GM12892 (cell line): ENCODE measurements at regions not wholly inside any gene's neighbourhood (a gene's known extent, or its start where the extent isn't known, plus 50 kb on each side); places are given as distances from the start of the nearest gene placed in this dataset.

ENCODE experiments used
- DNase-seq: peaks from one replicate; pipeline ENCODE4 v3.0.0; 2011; ENCODE audit not compliant: insufficient read length
- FAIRE-seq: peaks from 2 replicates; lab custom pipeline; 2011; peaks lifted over from hg19 to GRCh38; lab: Jason Lieb, UNC
- POLR2A ChIP-seq: IDR thresholded peaks from 2 replicates; pipeline ENCODE4 v1.6.1; 2011; ENCODE audit warnings: low read depth, low read length, control low read depth
- POLR2AphosphoS5 ChIP-seq: IDR thresholded peaks from 2 replicates; pipeline ENCODE4 v1.6.1; 2011; ENCODE audit warnings: low read depth, low read length, control low read depth
- TAF1 ChIP-seq: IDR thresholded peaks from 2 replicates; pipeline ENCODE4 v1.6.1; 2011; ENCODE audit warnings: low read depth, mild to moderate bottlenecking, control low read depth, low read length, borderline replicate concordance

DNA sequence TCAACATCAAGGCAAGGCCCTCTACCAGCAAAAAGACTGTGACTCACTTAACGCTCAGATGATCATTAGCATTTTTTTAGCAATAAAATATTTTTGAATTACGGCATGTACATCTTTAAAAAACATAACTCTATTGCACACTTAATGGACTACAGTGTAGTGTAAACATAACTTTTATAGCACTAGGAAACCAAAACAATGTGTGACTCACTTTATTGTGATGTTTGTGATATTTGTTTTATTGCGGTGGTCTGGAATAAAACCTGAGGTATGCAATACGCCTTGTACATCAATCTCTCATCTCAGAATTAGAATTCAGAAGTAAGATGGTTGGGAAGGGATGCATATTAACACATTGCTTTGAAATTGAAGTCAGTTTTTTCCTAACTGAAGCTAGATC is 106.9 kb upstream of the PTCH1 start:
- TF ChIP-seq TAF1 = no peak
- TF ChIP-seq POLR2AphosphoS5 = no peak
- no peak for FAIRE-seq
- no peak for DNase-seq

DNA sequence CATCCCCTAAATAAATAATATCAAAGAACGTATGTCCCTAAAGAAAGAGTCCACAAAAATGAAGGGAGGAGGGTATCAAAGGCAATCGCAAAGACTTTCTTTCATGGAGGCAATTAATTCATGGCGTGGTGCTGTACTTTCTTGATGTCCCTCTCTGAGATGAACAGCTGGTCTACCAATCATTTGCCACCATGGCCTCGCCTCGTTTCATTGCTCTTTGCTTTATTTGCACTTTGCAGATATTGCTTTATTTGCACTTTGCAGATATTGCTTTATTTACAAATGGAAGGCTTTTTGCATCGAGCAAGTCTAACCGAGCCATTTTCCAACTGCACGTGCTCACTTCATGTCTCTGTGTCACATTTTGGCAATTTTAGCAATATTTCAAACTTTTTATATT is 104.0 kb upstream of the PTCH1 start:
- TF ChIP-seq TAF1 = no peak
- TF ChIP-seq POLR2A = no peak
- TF ChIP-seq POLR2AphosphoS5 = no peak
- DNase-seq (no peak), FAIRE-seq (no peak)

DNA sequence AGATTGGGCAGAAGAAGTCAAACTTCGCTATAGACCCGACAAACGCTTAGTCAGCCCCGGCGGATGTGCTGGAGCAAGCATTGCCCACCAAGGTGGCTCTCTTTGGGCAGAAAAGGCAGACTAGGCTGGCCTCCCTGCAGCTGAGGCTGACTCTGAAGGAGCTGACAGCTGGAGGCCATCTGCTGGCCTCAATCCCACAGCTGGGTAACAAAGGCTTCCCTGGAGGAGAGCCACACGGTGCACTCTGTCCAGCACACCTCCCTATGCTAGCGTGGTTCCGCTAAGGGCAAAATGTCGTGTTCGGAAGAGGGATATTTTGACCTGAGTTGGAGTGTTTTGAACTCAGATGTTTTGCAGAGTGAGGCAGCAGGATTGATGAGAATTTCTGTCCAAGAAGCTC is 103.5 kb upstream of the PTCH1 start:
- FAIRE-seq = no peak
- TF ChIP-seq TAF1 (no peak), POLR2A (no peak), POLR2AphosphoS5 (no peak)
- no peak for DNase-seq

DNA sequence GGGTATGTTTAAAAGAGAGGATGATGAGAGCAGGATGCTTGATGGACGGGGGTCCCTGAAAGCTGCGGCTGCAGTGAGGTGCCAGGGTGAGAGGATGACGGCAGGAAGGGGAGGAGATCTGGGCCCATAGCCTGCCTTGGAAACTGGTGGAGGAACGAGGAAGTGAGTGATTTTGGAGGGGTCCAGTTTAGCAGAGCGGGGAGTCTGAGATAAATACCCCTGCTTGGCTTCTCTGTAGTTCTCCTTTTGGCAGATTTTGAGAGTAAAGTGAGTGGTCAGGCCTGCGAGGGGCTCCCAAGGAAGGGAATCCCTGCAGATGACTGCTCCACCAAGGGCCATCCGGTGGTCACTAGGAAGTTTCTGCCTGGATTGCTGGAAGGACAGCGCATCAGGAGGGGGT is 98.5 kb upstream of the PTCH1 start:
- FAIRE-seq (no peak), DNase-seq (no peak)
- TF ChIP-seq POLR2AphosphoS5 (no peak), POLR2A (no peak), TAF1 (no peak)

DNA sequence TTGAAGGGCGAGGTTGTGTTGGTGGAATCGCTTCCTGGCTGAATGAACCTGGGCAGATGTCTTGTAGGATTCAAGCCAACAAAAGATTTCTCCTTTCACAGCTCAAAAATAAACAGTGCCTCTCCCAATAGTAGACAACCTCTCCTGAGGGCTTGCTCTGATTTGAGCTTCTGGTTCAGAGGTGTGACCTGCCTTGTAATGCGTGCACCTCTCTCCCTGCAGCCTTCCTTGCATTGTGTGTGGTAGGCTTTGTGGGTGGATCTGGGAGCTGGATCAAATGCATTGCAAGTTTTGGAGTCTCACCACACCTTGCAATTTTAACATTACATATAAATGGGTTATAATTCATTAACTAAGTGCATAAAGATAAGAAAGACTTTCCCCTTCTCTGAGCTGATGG is 96.9 kb upstream of the PTCH1 start:
- no peak for DNase-seq
- no peak for FAIRE-seq
- TF ChIP-seq POLR2AphosphoS5 = no peak
- no peak for TF ChIP-seq POLR2A
- no peak for TF ChIP-seq TAF1

DNA sequence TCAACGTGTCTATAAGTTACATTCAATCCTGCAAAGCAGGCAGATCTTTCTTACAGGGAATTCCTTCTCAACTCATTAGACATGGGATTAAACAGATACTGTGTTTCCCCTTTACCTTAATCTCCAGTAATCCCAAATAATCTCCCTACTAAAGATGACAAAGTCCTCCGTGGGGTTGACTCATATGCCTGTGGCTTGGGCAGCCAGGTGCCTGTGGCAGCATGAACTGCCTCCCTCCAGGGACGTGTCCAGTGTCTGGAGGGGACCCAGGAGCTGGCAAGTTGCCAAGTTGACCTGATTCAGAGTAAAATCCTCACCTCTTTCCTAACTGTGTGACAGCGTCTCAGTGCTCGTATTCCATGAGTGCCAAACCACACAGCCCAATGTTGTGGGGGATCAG is 94.6 kb upstream of the PTCH1 start:
- TF ChIP-seq POLR2AphosphoS5 (no peak), TAF1 (no peak), POLR2A (no peak)
- FAIRE-seq (no peak), DNase-seq (no peak)

DNA sequence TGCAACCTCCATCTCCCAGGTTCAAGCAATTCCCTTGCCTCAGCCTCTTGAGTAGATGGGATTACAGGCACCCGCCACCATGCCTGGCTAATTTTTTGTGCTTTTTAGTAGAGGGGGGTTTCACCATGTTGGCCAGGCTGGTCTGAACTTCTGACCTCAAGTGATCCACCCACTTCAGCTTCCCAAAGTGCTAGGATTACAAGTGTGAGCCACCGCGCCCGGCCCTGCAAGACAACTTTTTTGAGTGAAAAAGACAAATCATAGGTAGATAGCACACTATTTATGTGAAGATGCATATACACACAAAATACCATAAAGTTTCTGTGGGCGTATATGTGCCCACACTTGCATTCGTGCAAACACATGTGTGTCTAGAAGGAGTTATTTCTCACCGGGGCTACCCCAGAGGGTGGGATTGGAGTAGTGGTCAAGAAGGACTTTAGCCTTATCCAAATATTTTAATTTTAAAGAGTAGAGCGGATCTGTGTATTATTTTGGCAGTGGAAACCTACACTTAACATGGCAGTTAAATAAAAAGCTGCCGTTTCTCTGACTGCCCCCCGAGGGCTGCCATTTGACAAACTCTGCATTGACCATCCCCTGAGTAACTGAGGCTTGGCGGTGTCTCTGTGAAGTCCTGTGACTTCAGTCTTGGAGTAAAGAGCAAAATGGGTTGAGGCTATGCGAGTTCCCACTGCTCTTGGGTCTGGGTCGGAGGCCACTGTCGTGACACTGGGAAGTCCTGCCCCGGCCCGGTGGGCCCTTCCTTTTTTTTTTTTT is 93.4 kb upstream of the PTCH1 start:
- DNase-seq (no peak), FAIRE-seq (no peak)
- no peak for TF ChIP-seq TAF1
- TF ChIP-seq POLR2A = no peak
- TF ChIP-seq POLR2AphosphoS5 = no peak

DNA sequence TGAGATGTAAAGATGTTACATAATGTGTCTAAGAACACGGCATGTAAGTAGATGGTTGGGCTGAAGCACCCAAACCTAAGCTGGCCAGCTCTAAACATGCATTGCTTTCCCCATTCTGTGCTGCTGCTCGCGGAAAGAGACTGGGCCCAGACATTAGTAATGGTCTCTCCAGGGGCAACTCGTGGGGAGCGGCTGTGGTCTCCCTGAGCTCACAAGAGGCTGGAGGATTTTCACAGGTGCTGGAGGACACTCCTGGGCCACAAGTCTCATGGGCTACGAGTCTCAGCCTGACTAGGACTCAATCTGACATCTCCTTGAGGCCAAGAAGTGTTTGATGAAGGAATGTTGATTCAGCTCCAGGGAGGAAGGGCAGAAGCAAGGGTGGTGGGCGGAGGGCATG is 92.7 kb upstream of the PTCH1 start:
- TF ChIP-seq TAF1 = no peak
- TF ChIP-seq POLR2AphosphoS5 = no peak
- TF ChIP-seq POLR2A = no peak
- FAIRE-seq (no peak), DNase-seq (no peak)

DNA sequence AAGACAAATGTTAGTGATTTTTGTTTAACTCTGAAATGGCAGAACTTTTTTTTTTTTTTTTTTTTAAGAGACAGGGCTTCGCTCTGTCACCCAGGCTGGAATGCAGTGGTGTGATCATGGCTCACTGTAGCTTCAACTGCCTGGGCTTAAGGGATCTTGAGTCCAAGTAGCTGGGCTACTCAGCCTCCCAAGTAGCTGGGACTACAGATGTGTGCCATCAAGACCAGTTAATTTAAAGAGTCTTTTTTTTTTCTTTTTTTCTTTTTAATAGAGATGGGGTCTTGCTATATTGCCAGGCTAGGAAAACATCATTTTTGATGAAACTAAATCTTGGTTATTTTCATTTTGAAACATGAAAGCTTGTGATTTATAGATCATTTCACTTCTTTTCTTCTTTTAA is 91.6 kb upstream of the PTCH1 start:
- FAIRE-seq (no peak), DNase-seq (no peak)
- TF ChIP-seq POLR2A = no peak
- TF ChIP-seq TAF1 = no peak
- no peak for TF ChIP-seq POLR2AphosphoS5

DNA sequence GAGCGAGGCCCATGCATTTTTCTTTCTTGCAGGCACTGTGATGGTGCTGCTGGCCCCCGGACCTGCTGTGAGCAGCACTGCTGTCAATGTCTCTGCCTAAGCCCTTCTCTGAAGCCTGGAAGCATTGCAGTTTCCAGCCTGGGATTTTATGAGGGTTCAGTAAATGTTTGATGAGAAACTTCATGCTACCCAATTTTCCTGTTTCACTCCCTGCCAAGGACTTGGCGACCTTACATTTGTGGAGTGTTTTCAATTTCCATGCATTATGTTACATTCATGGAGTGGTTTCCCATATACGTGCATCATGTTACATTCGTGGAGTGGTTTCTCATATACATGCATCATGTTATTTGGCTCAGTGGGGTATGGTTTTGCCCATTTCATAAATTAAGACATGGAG is 90.7 kb upstream of the PTCH1 start:
- DNase-seq (no peak), FAIRE-seq (no peak)
- TF ChIP-seq POLR2A (no peak), TAF1 (no peak), POLR2AphosphoS5 (no peak)

DNA sequence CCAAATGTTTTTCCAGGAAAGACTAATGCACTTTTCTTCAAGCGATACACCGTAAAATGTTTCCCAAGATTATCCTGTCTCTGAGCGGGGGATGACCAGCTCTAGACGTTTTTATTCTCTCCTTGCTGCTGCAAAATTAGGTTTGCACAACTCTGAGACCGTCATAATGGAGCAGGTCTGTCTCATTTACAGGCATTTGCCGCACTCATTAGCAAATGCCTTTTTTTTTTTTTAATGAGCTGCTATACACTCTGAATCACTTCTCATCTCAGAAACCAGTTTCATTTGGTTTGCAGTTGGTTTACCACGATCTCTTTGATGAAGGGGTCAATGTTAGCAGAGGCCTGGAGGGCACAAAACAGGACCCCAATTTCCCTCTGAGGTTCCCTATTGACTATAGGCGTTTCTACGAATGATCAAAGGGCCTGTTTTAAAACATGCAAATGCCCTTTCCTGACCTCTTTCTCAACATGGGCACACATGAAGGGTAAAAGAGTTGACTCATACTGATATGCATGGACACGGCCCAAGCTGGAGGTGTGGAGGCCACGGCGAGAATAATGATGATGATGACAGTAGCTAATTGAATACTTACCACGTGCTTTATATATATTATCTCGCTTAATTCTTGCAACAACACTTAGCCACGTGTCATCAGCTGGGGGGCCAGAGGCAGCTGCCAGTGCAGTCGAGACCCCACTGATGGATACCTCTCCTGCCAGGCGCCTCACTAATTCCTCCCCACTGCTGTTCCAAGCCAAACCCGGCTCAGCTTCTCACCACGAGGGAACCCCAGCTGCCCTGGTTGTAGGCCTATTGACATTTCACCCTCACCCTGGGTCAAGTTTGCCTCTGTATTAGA is 89.9 kb upstream of the PTCH1 start:
- FAIRE-seq (no peak), DNase-seq (no peak)
- TF ChIP-seq POLR2AphosphoS5 (no peak), POLR2A (no peak), TAF1 (no peak)

DNA sequence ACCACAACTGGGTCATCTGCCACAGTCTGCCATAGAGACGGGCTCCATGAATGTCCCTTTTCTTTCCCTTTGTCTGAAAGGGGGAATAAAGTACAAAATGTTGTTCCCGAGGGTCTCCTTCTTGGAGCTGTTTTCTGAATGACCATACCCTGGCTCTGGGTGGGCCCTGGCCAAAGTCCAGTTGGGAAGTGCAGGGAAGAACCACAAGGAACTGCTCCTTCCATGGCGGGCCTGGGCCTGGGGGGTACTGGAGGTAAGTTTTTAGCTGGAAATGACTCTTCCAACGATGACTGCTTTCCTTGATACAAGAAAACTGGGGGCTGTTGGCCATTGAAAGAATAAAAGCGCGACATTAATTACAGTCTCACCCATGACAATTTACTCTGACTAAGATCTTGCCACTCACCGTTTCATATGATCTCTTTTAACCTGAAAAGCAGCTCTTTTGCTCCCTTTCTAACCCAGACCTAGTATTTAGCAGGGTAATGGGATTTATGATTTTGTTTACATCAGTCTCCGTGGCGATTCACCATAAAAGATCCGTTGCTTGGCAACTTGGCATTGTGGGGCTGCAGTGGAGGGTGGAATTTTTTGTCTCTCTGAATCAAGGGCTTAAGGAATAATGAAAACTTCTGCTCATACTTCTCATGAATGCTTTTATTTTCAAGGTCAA is 89.2 kb upstream of the PTCH1 start:
- TF ChIP-seq TAF1 (no peak), POLR2A (no peak), POLR2AphosphoS5 (no peak)
- no peak for FAIRE-seq
- DNase-seq = no peak

DNA sequence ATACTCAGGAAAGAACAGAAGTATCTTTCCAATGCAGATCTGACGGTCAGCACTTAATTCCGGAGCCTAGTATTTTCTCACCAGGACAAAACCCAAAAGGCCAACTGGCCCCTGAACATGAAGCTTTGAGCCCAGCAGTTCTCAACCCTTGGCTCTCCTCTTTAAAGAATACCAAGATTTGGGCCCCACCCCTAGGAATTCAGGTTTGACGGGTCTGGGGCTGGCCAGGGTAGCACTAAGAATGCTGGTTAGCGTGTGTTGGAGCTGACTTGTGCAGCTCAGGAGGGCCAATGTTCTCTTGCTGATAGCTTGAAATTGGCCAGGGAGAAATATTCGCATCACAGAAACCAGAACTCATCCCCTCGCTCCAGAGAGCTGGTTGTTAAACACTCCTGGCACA is 88.3 kb upstream of the PTCH1 start:
- DNase-seq (no peak), FAIRE-seq (no peak)
- TF ChIP-seq TAF1 (no peak), POLR2A (no peak), POLR2AphosphoS5 (no peak)
